Transverse colon (tissue), 4 donors: ENCODE measurements at regions not wholly inside any gene's neighbourhood (a gene's known extent, or its start where the extent isn't known, plus 50 kb on each side); places are given as distances from the start of the nearest gene placed in this dataset.

Source experiments
- DNase-seq: peaks from one replicate; pipeline ENCODE4 v3.0.0-alpha.2; 2019
- H3K27ac ChIP-seq, 4 donors: fragments of 200-600 bp; sonication (generic); 2 replicates each; pipeline ENCODE4 v1.5.1; 2016 to 2018; ENCODE audit warnings: inconsistent platforms in 4 of 4
- H3K27me3 ChIP-seq: fragments of 200-600 bp; sonication (generic); 2 replicates; pipeline ENCODE4 v1.5.1; 2017; ENCODE audit warnings: inconsistent platforms
- H3K36me3 ChIP-seq, 4 donors: fragments of 200-600 bp; sonication (generic); 2 replicates each; pipeline ENCODE4 v1.5.1; 2017 to 2019; ENCODE audit warnings: inconsistent platforms in 4 of 4
- H3K4me1 ChIP-seq, 4 donors: fragments of 200-600 bp; sonication (generic); 2 replicates each; pipeline ENCODE4 v1.5.1; 2017 to 2020; ENCODE audit warnings: inconsistent platforms in 4 of 4
- H3K4me3 ChIP-seq, 4 donors: fragments of 200-600 bp; sonication (generic); 1 replicate in 1 of 4; 2 replicates in 3 of 4; pipeline versions ENCODE4 v1.5.1 to v1.6.1; 2017 to 2019; ENCODE audit warnings: inconsistent platforms in 4 of 4
- H3K9me3 ChIP-seq, 2 donors: fragments of 200-600 bp; sonication (generic); 2 replicates each; pipeline ENCODE4 v1.5.1; 2017 to 2019; ENCODE audit warnings: inconsistent platforms in 2 of 2
- CTCF ChIP-seq, 5 experiments: fragments of 200-600 bp in 3 of 5; fragments of 450-650 bp in 2 of 5; sonication (generic) in 3 of 5; IDR thresholded peaks; 1 replicate in 2 of 5; 2 replicates in 3 of 5; pipeline ENCODE4 v1.5.1; 2016 to 2017; ENCODE audit warnings: antibody characterized with exemption in 5 of 5, inconsistent platforms in 3 of 5, mild to moderate bottlenecking in 2 of 5, moderate library complexity in 1 of 5
- EP300 ChIP-seq: sonication (generic); formaldehyde crosslinking; IDR thresholded peaks from one replicate; pipeline ENCODE4 v1.6.1; 2017; ENCODE audit warnings: antibody characterized with exemption, low read depth
- POLR2A ChIP-seq: fragments of 450-650 bp; IDR thresholded peaks from one replicate; pipeline ENCODE4 v1.6.1; 2016; ENCODE audit warnings: antibody characterized with exemption, mild to moderate bottlenecking, moderate library complexity
- POLR2AphosphoS5 ChIP-seq, 3 donors: sonication (generic); formaldehyde crosslinking; IDR thresholded peaks; one replicate each; pipeline ENCODE4 v1.6.1; 2016; ENCODE audit warnings: antibody characterized with exemption in 3 of 3
- WGBS, 2 donors: methylation state at CpG; one replicate each; pipeline ENCODE4 v1.1.5; 2018; ENCODE audit warnings: low coverage in 1 of 2; 5-methylcytosine and 5-hydroxymethylcytosine counted together
- in situ Hi-C, 4 donors: fragments of 200-750 bp; cut with MboI; loops; one replicate each; pipeline versions ENCODE4 v1.15.0 to v1.15.1; 2017; ENCODE audit warnings: low sequenced_read_pairs in 3 of 4, low pct_ligation_motif_present in 1 of 4, low pct_unique_long_range_greater_than_20kb in 1 of 4
- intact Hi-C: fragments of 100-400 bp; cut with DNase I; formaldehyde crosslinking; loops from one replicate; pipeline ENCODE4 v1.15.1; 2023; ENCODE audit warnings: low total_unique reads

- no peak overlapping the region for H3K27ac ChIP-seq
Observed at GRCh38 chr2:128457716-128458115, 139.0 kb upstream of the HS6ST1 start.

DNA sequence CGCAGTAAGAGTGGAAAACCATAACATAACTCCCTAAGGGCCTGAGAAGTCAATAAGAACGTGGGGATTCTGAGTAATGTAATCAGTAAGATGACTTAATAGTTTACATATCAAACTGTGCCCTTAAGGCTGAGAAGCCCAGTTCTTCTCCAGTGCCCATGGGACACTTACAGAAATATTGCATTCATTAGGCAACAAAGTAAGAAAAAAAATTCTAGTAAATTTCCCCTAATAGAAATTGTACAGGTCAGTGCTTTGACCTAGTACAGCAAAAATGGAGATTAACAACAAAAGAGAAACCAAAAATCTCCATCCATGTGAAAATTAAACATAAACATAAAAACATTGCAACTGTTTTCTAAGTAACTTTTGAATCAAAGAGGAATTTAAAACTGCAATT lies 139.8 kb upstream of the HS6ST1 start:
- Histone ChIP-seq H3K9me3 (no peaks in the 10 kb centered on the region), H3K4me1 (no peaks in the 10 kb centered on the region), H3K27ac (no peak overlapping the region), H3K36me3 (no peaks in the 10 kb centered on the region), H3K27me3 (no peaks in the 10 kb centered on the region), H3K4me3 (no peak overlapping the region)
- no peak for DNase-seq
- 60 to 64% methylated on average over 2 of the region's 2 CpGs for WGBS, 2 donors
- in situ Hi-C loops (no loop called here), intact Hi-C loops (no loop called here)
- TF ChIP-seq EP300 (no peak), CTCF (IDR thresholded peaks at IDR 0.05) (no peak), POLR2AphosphoS5 (IDR thresholded peaks at IDR 0.05) (no peak), POLR2A (no peak)

More at GRCh38 chr2:128457716-128458115, 139.0 kb upstream of the HS6ST1 start:
- no peaks in the 10 kb centered on the region for H3K36me3 ChIP-seq
- 42 to 66% methylated on average over 2 to 5 of the region's 5 CpGs for WGBS, 2 donors
- no peak for DNase-seq
- H3K27me3 ChIP-seq, result no peaks in the 10 kb centered on the region
- no peaks in the 10 kb centered on the region for H3K4me1 ChIP-seq
- in situ Hi-C loops (no loop called here), intact Hi-C loops (no loop called here)
- TF ChIP-seq POLR2AphosphoS5 (IDR thresholded peaks at IDR 0.05) (no peak), EP300 (no peak), POLR2A (no peak), CTCF (IDR thresholded peaks at IDR 0.05) (no peak)
- no peak overlapping the region for H3K4me3 ChIP-seq
- H3K9me3 ChIP-seq, result no peaks in the 10 kb centered on the region

- no peak overlapping the region for H3K27ac ChIP-seq
- H3K36me3 ChIP-seq, result no peaks in the 10 kb centered on the region
- H3K4me3 ChIP-seq, result no peak overlapping the region
- in situ Hi-C loops (no loop called here), intact Hi-C loops (no loop called here)
- WGBS, 2 donors, result 100% methylated on average over 1 of the region's 1 CpG; no CpG with 5 or more reads in 1 of the 2 donors
- no peaks in the 10 kb centered on the region for H3K27me3 ChIP-seq
- no peak for DNase-seq
- H3K9me3 ChIP-seq, result peaks cover 3 to 9% of the 10 kb centered on the region in 2 donors
- TF ChIP-seq POLR2AphosphoS5 (IDR thresholded peaks at IDR 0.05) (no peak), EP300 (no peak), CTCF (IDR thresholded peaks at IDR 0.05) (no peak), POLR2A (no peak)
- no peaks in the 10 kb centered on the region for H3K4me1 ChIP-seq
Observed at GRCh38 chr2:128464456-128464855, 145.8 kb upstream of the HS6ST1 start.

DNA sequence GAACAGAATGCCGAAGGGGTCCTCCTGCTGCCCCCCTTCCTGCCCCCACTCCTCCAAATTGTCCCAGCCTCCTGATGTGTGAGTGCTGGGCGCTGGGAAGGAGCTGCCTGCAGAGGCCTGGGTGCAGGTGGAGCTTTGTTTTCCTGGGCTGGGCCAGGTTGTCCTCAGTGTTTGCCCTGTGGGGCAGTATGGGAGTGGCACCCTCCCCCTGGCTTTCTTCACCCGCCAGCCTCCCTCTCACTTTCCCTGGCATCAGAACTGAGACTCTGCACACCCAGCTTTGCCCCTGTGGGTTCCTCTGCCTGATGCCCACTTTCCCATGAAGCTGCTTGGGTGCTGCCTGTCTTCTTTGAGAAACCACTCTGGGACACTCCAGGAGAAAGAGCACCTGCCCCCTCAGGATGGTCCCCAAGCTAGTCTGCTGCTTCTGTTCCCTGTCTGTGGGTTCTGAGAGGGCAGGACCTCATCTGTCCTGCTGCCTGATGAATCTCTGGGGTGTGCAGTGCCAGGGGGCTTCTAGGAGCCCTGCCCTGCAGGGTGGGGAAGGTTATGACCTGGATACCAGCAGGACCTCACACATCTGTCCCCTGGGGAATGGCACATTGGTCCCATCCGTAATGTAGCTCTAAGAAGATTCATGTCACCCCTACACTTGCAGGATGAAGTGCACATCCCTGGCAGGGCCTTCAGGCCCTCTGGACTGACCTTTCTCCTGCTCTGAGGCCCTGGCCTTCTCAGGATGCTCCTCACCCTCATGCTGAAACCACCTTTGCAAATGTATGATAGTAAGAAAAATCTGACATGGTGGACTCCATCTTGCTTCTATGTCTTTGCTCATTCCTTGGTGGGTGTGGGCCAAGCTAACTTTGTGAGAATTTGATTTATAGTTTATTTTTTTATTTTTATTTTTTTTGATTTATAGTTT lies 146.8 kb upstream of the HS6ST1 start:
- Histone ChIP-seq H3K27me3 (no peaks in the 10 kb centered on the region), H3K4me3 (no peak overlapping the region), H3K4me1 (no peaks in the 10 kb centered on the region), H3K36me3 (no peaks in the 10 kb centered on the region), H3K9me3 (peaks cover 8 to 17% of the 10 kb centered on the region in 2 donors), H3K27ac (no peak overlapping the region)
- in situ Hi-C loops (no loop called here), intact Hi-C loops (no loop called here)
- TF ChIP-seq POLR2AphosphoS5 (IDR thresholded peaks at IDR 0.05), result no peak
- no peak for TF ChIP-seq POLR2A
- no peak for TF ChIP-seq CTCF (IDR thresholded peaks at IDR 0.05)
- TF ChIP-seq EP300, result no peak
- WGBS, 2 donors, result 57 to 68% methylated on average over 1 to 4 of the region's 4 CpGs
- no peak for DNase-seq
